ENCODE measurements at regions not wholly inside any gene's neighbourhood (a gene's known extent, or its start where the extent isn't known, plus 50 kb on each side); places are given as distances from the start of the nearest gene placed in this dataset.
A peak's percentile ranks its signal among the peaks of the same experiment; 100 is the strongest.

DNA sequence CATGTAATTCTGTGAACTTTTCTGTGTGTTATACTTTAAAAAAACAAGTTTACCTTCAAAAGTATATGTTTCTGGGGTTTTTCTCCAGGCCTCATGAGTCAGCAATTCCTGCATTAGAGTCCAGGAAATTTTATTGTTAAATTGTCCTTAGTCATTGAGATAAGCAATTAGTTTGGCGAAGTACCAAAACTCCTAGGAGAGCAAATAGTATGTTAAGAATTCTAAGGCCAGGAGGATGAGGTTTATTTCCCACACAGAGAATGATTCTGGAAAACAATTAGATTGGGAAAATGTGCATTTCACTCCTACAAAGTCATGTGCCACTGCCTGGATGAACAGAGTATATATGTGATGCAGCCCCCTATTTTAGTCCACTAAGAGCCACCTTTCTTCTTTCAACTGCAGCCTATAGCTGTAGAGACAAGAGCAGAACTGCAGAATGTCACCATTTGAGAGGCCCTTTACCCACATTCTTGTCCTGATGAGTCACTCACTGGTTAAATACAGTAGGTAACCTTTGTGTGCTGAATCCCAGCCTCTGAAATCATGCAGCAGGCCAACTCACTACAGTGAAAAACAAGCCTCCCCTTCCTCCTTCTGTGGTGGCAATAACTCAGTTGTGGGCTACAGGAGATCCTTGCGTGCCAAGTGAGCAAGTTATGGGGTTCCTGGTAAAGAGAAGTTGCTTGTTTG is 452.8 kb upstream of the THBS1 start:
- peak in 4 of 8 donors; percentile 23 to 60 (median 44) for ATAC-seq
- intact Hi-C loops (cut with DNase I), result loop anchor here in 3 of 10 donors (5.0 kb wide), 2 partner anchors 444 to 454 kb away; partner anchors contain the start of gene THBS1 (in 2 of the 3)

DNA sequence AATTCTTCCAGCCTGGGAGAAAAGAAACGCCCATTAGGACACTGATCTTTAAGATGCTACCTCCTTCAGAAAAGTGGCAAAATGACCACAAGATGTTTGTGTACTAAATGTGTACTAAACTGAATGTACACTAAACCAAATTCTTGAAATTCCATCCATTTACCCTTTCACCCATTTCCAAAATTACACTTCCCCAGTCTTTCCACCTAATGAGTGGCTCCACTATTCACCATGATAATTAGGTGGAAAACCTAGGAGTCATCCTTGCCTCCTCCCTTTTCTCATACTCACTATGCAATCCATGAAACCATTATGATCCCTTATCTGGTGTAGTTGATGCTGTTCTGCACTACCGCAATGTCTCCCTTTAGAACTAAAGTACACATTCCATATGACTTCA is 452.1 kb upstream of the THBS1 start:
- no peaks in the 10 kb centered on the region for H3K9me3 ChIP-seq
- DNase-seq (no peak), ATAC-seq (no peak)
- H3K27ac ChIP-seq, result peak overlapping the region in 4 of 10 donors; percentile 11 to 71 (median 32)
- H3K36me3 ChIP-seq, result no peaks in the 10 kb centered on the region
- no peaks in the 10 kb centered on the region for H3K27me3 ChIP-seq
- intact Hi-C loops (cut with DNase I), result loop anchor here in 3 of 10 donors (5.0 kb wide), 2 partner anchors 444 to 454 kb away; partner anchors contain the start of gene THBS1 (in 2 of the 3)
- TF ChIP-seq, protein P1, sequence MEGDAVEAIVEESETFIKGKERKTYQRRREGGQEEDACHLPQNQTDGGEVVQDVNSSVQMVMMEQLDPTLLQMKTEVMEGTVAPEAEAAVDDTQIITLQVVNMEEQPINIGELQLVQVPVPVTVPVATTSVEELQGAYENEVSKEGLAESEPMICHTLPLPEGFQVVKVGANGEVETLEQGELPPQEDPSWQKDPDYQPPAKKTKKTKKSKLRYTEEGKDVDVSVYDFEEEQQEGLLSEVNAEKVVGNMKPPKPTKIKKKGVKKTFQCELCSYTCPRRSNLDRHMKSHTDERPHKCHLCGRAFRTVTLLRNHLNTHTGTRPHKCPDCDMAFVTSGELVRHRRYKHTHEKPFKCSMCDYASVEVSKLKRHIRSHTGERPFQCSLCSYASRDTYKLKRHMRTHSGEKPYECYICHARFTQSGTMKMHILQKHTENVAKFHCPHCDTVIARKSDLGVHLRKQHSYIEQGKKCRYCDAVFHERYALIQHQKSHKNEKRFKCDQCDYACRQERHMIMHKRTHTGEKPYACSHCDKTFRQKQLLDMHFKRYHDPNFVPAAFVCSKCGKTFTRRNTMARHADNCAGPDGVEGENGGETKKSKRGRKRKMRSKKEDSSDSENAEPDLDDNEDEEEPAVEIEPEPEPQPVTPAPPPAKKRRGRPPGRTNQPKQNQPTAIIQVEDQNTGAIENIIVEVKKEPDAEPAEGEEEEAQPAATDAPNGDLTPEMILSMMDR (IDR thresholded peaks at IDR 0.05), result no peak
- H3K4me1 ChIP-seq, result peaks cover 3 to 47% (median 23%) of the 10 kb centered on the region in 9 donors
- 93 to 97% methylated on average over 2 of the region's 2 CpGs for WGBS, 2 donors
- no peak overlapping the region for H3K4me3 ChIP-seq

More for the DNA sequence above, 452.8 kb upstream of the THBS1 start:
- WGBS, 2 donors, result 53 to 54% methylated on average over 2 of the region's 2 CpGs
- Histone ChIP-seq H3K4me3 (no peak overlapping the region), H3K9me3 (no peaks in the 10 kb centered on the region), H3K36me3 (no peaks in the 10 kb centered on the region), H3K27me3 (no peaks in the 10 kb centered on the region), H3K4me1 (peaks cover 3 to 47% (median 23%) of the 10 kb centered on the region in 9 donors), H3K27ac (peak overlapping the region in 7 of 10 donors; percentile 2 to 71 (median 31))
- no peak for DNase-seq
- TF ChIP-seq, protein P1 (IDR thresholded peaks at IDR 0.05), result no peak

DNA sequence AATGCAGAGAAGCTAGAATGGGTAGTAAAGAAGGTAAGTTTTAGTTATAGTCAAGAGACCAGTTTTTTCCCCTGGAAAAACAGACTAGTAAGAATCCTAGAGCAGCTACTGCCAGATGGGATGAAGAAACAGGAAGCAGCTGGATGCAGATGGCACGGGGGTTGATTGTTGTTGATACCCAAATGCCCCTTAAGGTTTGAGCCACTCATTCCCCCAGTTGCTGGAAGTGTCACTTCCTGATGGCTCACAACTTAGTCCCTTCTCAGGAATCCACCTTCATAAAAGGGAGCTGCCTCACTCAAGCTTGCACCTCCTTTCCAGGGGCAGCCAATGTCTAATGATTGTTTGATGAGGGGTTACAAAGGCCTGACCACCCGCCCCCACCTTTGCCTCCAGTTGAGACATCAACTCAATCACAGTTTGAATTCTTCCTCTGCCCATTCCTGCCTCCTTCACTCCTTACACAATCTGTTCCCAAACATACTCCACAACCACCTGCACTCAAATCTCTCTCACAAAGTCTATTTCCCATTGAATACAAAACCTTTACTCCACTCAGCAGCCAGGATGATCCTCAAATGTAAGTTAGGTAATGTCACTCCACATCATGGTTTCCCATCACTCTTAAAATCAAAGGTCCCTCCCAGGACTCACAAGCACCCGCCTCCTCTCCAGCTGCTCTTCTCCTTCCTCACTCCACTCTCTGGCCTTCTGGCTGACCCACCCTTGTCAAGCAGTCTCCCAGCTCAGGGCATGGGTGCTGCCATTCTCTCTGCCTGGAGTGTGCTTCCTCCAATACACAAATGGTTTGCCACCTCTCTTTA is 450.1 kb upstream of the THBS1 start:
- intact Hi-C loops (cut with DNase I), result no loop called here
- peaks cover 3 to 32% (median 19%) of the 10 kb centered on the region in 9 donors for H3K4me1 ChIP-seq
- H3K36me3 ChIP-seq, result no peaks in the 10 kb centered on the region
- H3K27ac ChIP-seq, result no peak overlapping the region
- no peak overlapping the region for H3K4me3 ChIP-seq
- no peak for ATAC-seq
- no peaks in the 10 kb centered on the region for H3K27me3 ChIP-seq
- DNase-seq, result no peak
- H3K9me3 ChIP-seq, result no peaks in the 10 kb centered on the region
- 81 to 84% methylated on average over 3 of the region's 3 CpGs for WGBS, 2 donors
- TF ChIP-seq, protein P1 (IDR thresholded peaks at IDR 0.05), result no peak

DNA sequence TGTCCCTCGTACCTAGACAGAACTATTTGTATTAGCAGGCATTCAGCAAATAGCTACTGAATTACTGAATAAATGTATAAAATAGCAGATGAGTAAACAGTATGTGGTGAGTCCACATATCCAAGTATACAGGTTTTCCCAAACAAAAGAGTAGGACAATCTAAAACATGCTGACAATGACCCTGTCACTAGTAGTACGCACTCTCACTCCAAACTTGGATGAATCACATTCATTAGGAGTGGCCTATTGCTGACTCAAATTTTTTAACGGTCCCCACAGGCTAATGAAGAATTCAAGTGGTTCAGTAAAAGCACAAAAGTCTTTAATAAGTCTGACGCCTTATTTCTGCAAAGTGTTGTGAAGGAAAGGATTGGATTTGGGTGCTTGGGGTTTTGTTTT is 449.3 kb upstream of the THBS1 start:
- TF ChIP-seq, protein P1 (IDR thresholded peaks at IDR 0.05), result no peak
- H3K4me1 ChIP-seq, result peaks cover 3 to 32% (median 18%) of the 10 kb centered on the region in 9 donors
- no peaks in the 10 kb centered on the region for H3K9me3 ChIP-seq
- no peak for DNase-seq
- WGBS, 2 donors, result 82 to 92% methylated on average over 4 of the region's 4 CpGs
- no peak for ATAC-seq
- H3K27ac ChIP-seq, result no peak overlapping the region
- no peak overlapping the region for H3K4me3 ChIP-seq
- H3K27me3 ChIP-seq, result no peaks in the 10 kb centered on the region
- no peaks in the 10 kb centered on the region for H3K36me3 ChIP-seq
- intact Hi-C loops (cut with DNase I), result no loop called here

Data from heart right ventricle (tissue), 16 donors.